ENCODE measurements at regions not wholly inside any gene's neighbourhood (a gene's known extent, or its start where the extent isn't known, plus 50 kb on each side); places are given as distances from the start of the nearest gene placed in this dataset.

DNA sequence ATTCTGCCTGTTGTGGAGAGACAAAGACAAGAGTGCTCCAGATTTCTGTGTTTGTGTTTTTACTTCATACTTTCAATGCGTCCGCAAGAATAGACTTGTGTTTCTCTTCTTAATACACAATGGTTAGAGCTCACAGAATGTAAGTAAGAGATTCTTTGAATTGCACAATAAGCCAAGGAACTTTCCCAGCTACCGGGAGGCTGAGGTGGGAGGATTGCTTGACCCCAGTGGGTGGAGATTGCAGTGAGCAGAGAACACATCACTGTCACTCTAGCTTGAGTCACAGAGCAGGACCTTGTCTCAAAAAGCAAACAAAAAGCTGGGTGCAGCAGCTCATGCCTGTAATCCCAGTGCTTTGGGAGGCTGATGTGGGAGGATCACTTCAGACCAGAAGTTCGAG, 250.7 kb upstream of the MYO3A start:
- Histone ChIP-seq H3K36me3 (ENCODE audit: low read length) (no peaks in the 10 kb centered on the region), H3F3A (ENCODE audit: insufficient read depth) (no peaks in the 10 kb centered on the region), H3K79me2 (ENCODE audit: insufficient read depth, low read length) (no peaks in the 10 kb centered on the region), H3K9me2 (replicated peaks; ENCODE audit: insufficient read depth, low read length) (no peaks in the 10 kb centered on the region), H3K9me3 (ENCODE audit: insufficient read depth, low read length) (no peaks in the 10 kb centered on the region), H3K4me2 (ENCODE audit: low read depth, low read length, poor library complexity, severe bottlenecking) (no peak overlapping the region), H3K4me3 (ENCODE audit: insufficient read depth, low read length, poor library complexity, severe bottlenecking) (no peak overlapping the region), H3K9ac (ENCODE audit: low read length) (no peak overlapping the region), H3K27ac (ENCODE audit: low read depth, low read length) (no peak overlapping the region), H4K20me1 (ENCODE audit: low read depth, low read length) (no peaks in the 10 kb centered on the region), H2AFZ (ENCODE audit: low read depth, low read length, severe bottlenecking) (no peak overlapping the region), H3K27me3 (ENCODE audit: low read length) (no peaks in the 10 kb centered on the region)
- TF ChIP-seq, protein P1, sequence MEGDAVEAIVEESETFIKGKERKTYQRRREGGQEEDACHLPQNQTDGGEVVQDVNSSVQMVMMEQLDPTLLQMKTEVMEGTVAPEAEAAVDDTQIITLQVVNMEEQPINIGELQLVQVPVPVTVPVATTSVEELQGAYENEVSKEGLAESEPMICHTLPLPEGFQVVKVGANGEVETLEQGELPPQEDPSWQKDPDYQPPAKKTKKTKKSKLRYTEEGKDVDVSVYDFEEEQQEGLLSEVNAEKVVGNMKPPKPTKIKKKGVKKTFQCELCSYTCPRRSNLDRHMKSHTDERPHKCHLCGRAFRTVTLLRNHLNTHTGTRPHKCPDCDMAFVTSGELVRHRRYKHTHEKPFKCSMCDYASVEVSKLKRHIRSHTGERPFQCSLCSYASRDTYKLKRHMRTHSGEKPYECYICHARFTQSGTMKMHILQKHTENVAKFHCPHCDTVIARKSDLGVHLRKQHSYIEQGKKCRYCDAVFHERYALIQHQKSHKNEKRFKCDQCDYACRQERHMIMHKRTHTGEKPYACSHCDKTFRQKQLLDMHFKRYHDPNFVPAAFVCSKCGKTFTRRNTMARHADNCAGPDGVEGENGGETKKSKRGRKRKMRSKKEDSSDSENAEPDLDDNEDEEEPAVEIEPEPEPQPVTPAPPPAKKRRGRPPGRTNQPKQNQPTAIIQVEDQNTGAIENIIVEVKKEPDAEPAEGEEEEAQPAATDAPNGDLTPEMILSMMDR (IDR thresholded peaks at IDR 0.05; ENCODE audit: insufficient read depth, low read length, poor library complexity, severe bottlenecking): no peak
- no peak for TF ChIP-seq EZH2phosphoT487 (conservative IDR thresholded peaks at IDR 0.05; ENCODE audit: low read length)

DNA sequence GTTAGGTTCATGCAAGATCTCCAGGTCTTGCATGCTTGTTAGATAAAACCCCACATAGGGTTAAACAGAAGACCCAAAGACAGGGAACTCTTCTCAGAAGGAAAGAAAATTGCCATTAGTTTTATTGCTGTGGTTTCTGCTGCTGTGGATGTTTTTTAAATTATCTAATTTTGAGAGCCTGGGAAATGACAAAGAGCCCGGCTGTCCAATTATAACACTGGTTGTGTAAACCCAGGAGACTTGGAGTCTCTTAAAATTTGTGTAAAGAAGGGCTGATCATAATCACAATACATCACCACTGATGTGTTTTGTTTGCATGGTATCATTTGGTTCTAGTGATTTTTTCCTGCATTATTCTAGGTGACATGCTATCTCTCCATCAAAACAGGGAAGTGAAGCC, 246.5 kb upstream of the MYO3A start:
- no peaks in the 10 kb centered on the region for H3K9me3 ChIP-seq (ENCODE audit: insufficient read depth, low read length)
- H3F3A ChIP-seq (ENCODE audit: insufficient read depth): no peaks in the 10 kb centered on the region
- no peak overlapping the region for H3K9ac ChIP-seq (ENCODE audit: low read length)
- H3K79me2 ChIP-seq (ENCODE audit: insufficient read depth, low read length): no peaks in the 10 kb centered on the region
- no peaks in the 10 kb centered on the region for H3K9me2 ChIP-seq (replicated peaks; ENCODE audit: insufficient read depth, low read length)
- no peak overlapping the region for H3K27ac ChIP-seq (ENCODE audit: low read depth, low read length)
- no peak overlapping the region for H3K4me3 ChIP-seq (ENCODE audit: insufficient read depth, low read length, poor library complexity, severe bottlenecking)
- no peak overlapping the region for H3K4me2 ChIP-seq (ENCODE audit: low read depth, low read length, poor library complexity, severe bottlenecking)
- no peaks in the 10 kb centered on the region for H3K27me3 ChIP-seq (ENCODE audit: low read length)
- no peak overlapping the region for H2AFZ ChIP-seq (ENCODE audit: low read depth, low read length, severe bottlenecking)
- no peak for TF ChIP-seq EZH2phosphoT487 (conservative IDR thresholded peaks at IDR 0.05; ENCODE audit: low read length)
- TF ChIP-seq, protein P1 (IDR thresholded peaks at IDR 0.05; ENCODE audit: insufficient read depth, low read length, poor library complexity, severe bottlenecking): no peak
- H4K20me1 ChIP-seq (ENCODE audit: low read depth, low read length): no peaks in the 10 kb centered on the region
- no peaks in the 10 kb centered on the region for H3K36me3 ChIP-seq (ENCODE audit: low read length)

DNA sequence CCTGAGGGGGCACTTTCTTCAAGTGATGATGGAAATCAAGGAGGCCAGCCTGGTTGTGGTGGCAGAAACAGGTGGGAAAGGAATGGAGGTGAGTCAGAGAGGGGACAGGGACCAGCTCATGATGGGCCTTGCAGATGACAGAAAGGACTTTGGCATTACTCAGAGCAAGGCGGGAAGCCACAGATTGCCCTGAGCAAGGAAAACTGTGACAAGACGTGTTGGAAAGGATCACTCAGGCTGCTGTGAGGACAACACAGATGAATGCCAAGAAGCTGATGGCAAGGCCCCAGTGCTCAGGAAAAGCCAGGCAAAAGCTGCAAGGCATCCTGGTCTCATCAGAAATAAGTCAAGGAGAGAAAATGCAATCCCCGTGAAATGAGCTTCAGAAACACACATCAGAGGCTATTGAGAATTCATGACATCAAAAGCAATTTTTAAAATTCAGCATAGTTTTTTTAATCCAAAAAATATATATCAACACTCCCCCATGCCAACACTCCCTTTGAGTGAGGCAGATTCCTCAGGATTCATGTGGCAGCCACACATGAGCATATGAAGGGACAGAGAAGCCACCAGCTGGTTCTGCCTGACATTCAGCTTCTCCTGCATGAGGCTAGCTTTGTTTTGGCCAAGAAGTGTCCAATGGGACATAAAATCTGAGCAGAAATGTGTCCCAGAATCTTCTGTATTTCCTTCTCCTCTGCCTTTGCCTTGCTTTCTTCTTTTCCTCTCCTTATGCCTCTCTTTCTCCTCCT, 244.5 kb upstream of the MYO3A start:
- no peaks in the 10 kb centered on the region for H3K36me3 ChIP-seq (ENCODE audit: low read length)
- TF ChIP-seq, protein P1 (IDR thresholded peaks at IDR 0.05; ENCODE audit: insufficient read depth, low read length, poor library complexity, severe bottlenecking): no peak
- TF ChIP-seq EZH2phosphoT487 (conservative IDR thresholded peaks at IDR 0.05; ENCODE audit: low read length): no peak

More for the DNA sequence above, 244.5 kb upstream of the MYO3A start:
- Histone ChIP-seq H3F3A (ENCODE audit: insufficient read depth) (no peaks in the 10 kb centered on the region), H2AFZ (ENCODE audit: low read depth, low read length, severe bottlenecking) (no peak overlapping the region), H3K79me2 (ENCODE audit: insufficient read depth, low read length) (no peaks in the 10 kb centered on the region), H3K27ac (ENCODE audit: low read depth, low read length) (no peak overlapping the region), H4K20me1 (ENCODE audit: low read depth, low read length) (no peaks in the 10 kb centered on the region), H3K9me3 (ENCODE audit: insufficient read depth, low read length) (no peaks in the 10 kb centered on the region), H3K4me2 (ENCODE audit: low read depth, low read length, poor library complexity, severe bottlenecking) (no peak overlapping the region), H3K9ac (ENCODE audit: low read length) (no peak overlapping the region), H3K9me2 (replicated peaks; ENCODE audit: insufficient read depth, low read length) (no peaks in the 10 kb centered on the region), H3K27me3 (ENCODE audit: low read length) (no peaks in the 10 kb centered on the region), H3K4me3 (ENCODE audit: insufficient read depth, low read length, poor library complexity, severe bottlenecking) (no peak overlapping the region)

Data from SU-DHL-6 (cell line).